RPMI7951 (cell line): ENCODE measurements at regions not wholly inside any gene's neighbourhood (a gene's known extent, or its start where the extent isn't known, plus 50 kb on each side); places are given as distances from the start of the nearest gene placed in this dataset.

Source experiments
- DNase-seq: peaks from one replicate; pipeline ENCODE4 v3.0.0-alpha.2; 2012; ENCODE audit warnings: low read depth

GRCh38 chr9:135252980-135253304, 165.5 kb downstream of the OLFM1 start:
- DNase-seq = no peak

GRCh38 chr9:135253305-135254004, 166.0 kb downstream of the OLFM1 start:
- no peak for DNase-seq

- DNase-seq = no peak
These were observed 166.9 kb downstream of the OLFM1 start for GRCh38 chr9:135254176-135255032.

- no peak for DNase-seq
These were observed 167.8 kb downstream of the OLFM1 start for GRCh38 chr9:135255033-135255840.

- no peak for DNase-seq
These were observed 168.5 kb downstream of the OLFM1 start for GRCh38 chr9:135255841-135256580.

GRCh38 chr9:135256581-135257354, 169.3 kb downstream of the OLFM1 start:
- no peak for DNase-seq

GRCh38 chr9:135258461-135258860, 171.0 kb downstream of the OLFM1 start:
- no peak for DNase-seq

GRCh38 chr9:135259273-135259672, 171.8 kb downstream of the OLFM1 start:
- DNase-seq = no peak

GRCh38 chr9:135260221-135261180, 173.0 kb downstream of the OLFM1 start:
- DNase-seq = no peak

- DNase-seq = no peak
These were observed 174.8 kb downstream of the OLFM1 start for GRCh38 chr9:135262248-135262647.

- no peak for DNase-seq
These were observed 176.0 kb downstream of the OLFM1 start for GRCh38 chr9:135263511-135263910.

- DNase-seq = no peak
These were observed 178.5 kb downstream of the OLFM1 start for GRCh38 chr9:135265931-135266330.

GRCh38 chr9:135267191-135267809, 179.8 kb downstream of the OLFM1 start:
- DNase-seq = no peak

- no peak for DNase-seq
These were observed 180.6 kb downstream of the OLFM1 start for GRCh38 chr9:135268031-135268430.

GRCh38 chr9:135268981-135269380, 181.5 kb downstream of the OLFM1 start:
- no peak for DNase-seq

GRCh38 chr9:135269912-135270830, 182.7 kb downstream of the OLFM1 start:
- no peak for DNase-seq

- DNase-seq = no peak
These were observed 184.0 kb downstream of the OLFM1 start for GRCh38 chr9:135271425-135271824.

GRCh38 chr9:135272608-135273007, 185.1 kb downstream of the OLFM1 start:
- no peak for DNase-seq
